MM.1S (cell line): ENCODE measurements at regions not wholly inside any gene's neighbourhood (a gene's known extent, or its start where the extent isn't known, plus 50 kb on each side); places are given as distances from the start of the nearest gene placed in this dataset.

Experiments
- DNase-seq: peaks from one replicate; pipeline ENCODE4 v3.0.0-alpha.2; 2015
- H2AFZ ChIP-seq: fragments of 300-600 bp; sonication (generic); 2 replicates; pipeline ENCODE4 v1.6.0; 2016; ENCODE audit warnings: antibody characterized with exemption, low read length
- H3F3A ChIP-seq: fragments of 300-600 bp; sonication (generic); 2 replicates; pipeline ENCODE4 v1.6.1; 2016; ENCODE audit warnings: mild to moderate bottlenecking, antibody characterized with exemption, low read length, moderate library complexity, mixed read lengths; ENCODE audit not compliant: insufficient read depth
- H3K27ac ChIP-seq: fragments of 300-600 bp; sonication (generic); 2 replicates; pipeline ENCODE4 v1.5.1; 2016; ENCODE audit warnings: mild to moderate bottlenecking, low read length
- H3K27me3 ChIP-seq: fragments of 300-600 bp; sonication (generic); replicated peaks from 2 replicates; pipeline ENCODE4 v1.6.0; 2016; ENCODE audit warnings: low read length; ENCODE audit not compliant: insufficient read depth
- H3K36me3 ChIP-seq: fragments of 300-600 bp; sonication (generic); replicated peaks from 2 replicates; pipeline ENCODE4 v1.6.1; 2016; ENCODE audit warnings: mild to moderate bottlenecking, low read length, mixed read lengths; ENCODE audit not compliant: insufficient read depth
- H3K4me1 ChIP-seq: fragments of 300-600 bp; sonication (generic); 2 replicates; pipeline ENCODE4 v1.6.1; 2016; ENCODE audit warnings: low read length, mixed read lengths
- H3K4me2 ChIP-seq: fragments of 300-600 bp; sonication (generic); 2 replicates; pipeline ENCODE4 v1.6.0; 2016; ENCODE audit warnings: low read depth, low read length
- H3K4me3 ChIP-seq: fragments of 300-600 bp; sonication (generic); 2 replicates; pipeline ENCODE4 v1.5.1; 2016; ENCODE audit warnings: low read length, mixed read lengths
- H3K79me2 ChIP-seq: fragments of 300-600 bp; sonication (generic); 2 replicates; pipeline ENCODE4 v1.6.1; 2016; ENCODE audit warnings: mixed run types, low read length, mixed read lengths
- H3K9ac ChIP-seq: fragments of 300-600 bp; sonication (generic); 2 replicates; pipeline ENCODE4 v1.6.1; 2016; ENCODE audit warnings: low read length, mixed read lengths
- H3K9me2 ChIP-seq: fragments of 300-600 bp; sonication (generic); replicated peaks from 2 replicates; pipeline ENCODE4 v1.6.1; 2016; ENCODE audit warnings: mild to moderate bottlenecking, low read length, mixed read lengths; ENCODE audit not compliant: insufficient read depth
- H3K9me3 ChIP-seq: fragments of 300-600 bp; sonication (generic); replicated peaks from 2 replicates; pipeline ENCODE4 v1.6.1; 2016; ENCODE audit warnings: mild to moderate bottlenecking, low read length, mixed read lengths; ENCODE audit not compliant: insufficient read depth
- H4K20me1 ChIP-seq: fragments of 300-600 bp; sonication (generic); 2 replicates; pipeline ENCODE4 v1.6.1; 2016; ENCODE audit warnings: mild to moderate bottlenecking, low read length, moderate library complexity, mixed read lengths; ENCODE audit not compliant: insufficient read depth
- EZH2 ChIP-seq: fragments of 300-600 bp; sonication (generic); optimal IDR thresholded peaks from 2 replicates; pipeline ENCODE3; 2017; ENCODE audit warnings: low read depth, mild to moderate bottlenecking, antibody characterized with exemption, low read length, mixed read lengths
- EZH2phosphoT487 ChIP-seq: fragments of 300-600 bp; sonication (generic); IDR thresholded peaks from 2 replicates; pipeline ENCODE4 v1.6.1; 2018; ENCODE audit warnings: antibody characterized with exemption, low read length
- TF ChIP-seq, protein P1 (sequence below): fragments of 300-600 bp; sonication (generic); IDR thresholded peaks from 2 replicates; pipeline ENCODE4 v1.5.1; 2016; ENCODE audit warnings: antibody characterized with exemption, low read length, mixed read lengths

DNA sequence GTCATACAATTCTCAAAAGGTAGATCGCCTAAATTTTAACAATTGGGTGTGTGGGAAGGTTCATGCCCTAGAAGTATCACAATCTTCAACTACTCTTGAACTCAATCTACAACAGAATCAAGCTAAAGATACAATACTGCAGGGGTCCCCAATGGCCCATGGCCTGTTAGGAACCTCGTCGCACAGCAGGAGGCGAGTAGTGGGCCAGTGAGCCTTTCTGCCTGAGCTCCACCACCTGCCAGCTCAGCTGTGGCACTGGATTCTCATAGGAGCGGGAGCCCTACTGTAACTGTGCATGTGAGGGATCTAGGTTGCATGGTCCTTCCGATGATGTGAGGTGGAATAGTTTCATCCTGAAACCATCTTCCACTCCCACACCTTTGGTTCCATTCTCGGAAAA lies 230.6 kb downstream of the KLF12 start:
- Histone ChIP-seq H3K9ac (no peak overlapping the region), H2AFZ (no peak overlapping the region), H3F3A (no peaks in the 10 kb centered on the region), H3K79me2 (no peaks in the 10 kb centered on the region), H3K4me2 (no peak overlapping the region), H4K20me1 (no peaks in the 10 kb centered on the region), H3K4me1 (no peaks in the 10 kb centered on the region), H3K27ac (no peak overlapping the region), H3K9me2 (no peaks in the 10 kb centered on the region; the same call in 1 of the 2 replicates), H3K36me3 (no peaks in the 10 kb centered on the region), H3K9me3 (no peaks in the 10 kb centered on the region), H3K27me3 (no peaks in the 10 kb centered on the region), H3K4me3 (no peak overlapping the region)
- TF ChIP-seq, protein P1, sequence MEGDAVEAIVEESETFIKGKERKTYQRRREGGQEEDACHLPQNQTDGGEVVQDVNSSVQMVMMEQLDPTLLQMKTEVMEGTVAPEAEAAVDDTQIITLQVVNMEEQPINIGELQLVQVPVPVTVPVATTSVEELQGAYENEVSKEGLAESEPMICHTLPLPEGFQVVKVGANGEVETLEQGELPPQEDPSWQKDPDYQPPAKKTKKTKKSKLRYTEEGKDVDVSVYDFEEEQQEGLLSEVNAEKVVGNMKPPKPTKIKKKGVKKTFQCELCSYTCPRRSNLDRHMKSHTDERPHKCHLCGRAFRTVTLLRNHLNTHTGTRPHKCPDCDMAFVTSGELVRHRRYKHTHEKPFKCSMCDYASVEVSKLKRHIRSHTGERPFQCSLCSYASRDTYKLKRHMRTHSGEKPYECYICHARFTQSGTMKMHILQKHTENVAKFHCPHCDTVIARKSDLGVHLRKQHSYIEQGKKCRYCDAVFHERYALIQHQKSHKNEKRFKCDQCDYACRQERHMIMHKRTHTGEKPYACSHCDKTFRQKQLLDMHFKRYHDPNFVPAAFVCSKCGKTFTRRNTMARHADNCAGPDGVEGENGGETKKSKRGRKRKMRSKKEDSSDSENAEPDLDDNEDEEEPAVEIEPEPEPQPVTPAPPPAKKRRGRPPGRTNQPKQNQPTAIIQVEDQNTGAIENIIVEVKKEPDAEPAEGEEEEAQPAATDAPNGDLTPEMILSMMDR: no peak
- TF ChIP-seq EZH2phosphoT487: no peak
- TF ChIP-seq EZH2: no peak
- DNase-seq: no peak

DNA sequence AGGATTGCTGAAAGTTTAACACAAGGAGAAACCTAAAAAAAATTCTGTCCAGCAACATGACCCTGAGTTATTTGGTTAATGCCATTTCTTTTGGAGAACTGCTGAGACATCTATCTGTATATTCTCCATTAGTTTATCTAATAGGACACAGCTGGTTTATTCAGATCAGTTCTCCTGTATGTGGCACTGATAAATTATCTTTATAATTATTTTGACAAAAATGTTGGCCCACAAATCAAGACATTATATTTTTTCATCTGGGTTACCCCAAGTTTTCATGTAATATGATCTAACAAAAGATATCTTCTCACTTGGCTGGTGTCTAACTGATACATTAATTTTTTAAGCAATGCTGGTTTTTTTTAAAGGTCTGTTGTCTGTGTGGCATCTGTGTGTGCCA lies 231.4 kb downstream of the KLF12 start:
- Histone ChIP-seq H3K27ac (no peak overlapping the region), H3K9me2 (no peaks in the 10 kb centered on the region; the same call in 1 of the 2 replicates), H3K4me2 (no peak overlapping the region), H3F3A (no peaks in the 10 kb centered on the region), H3K36me3 (no peaks in the 10 kb centered on the region), H3K27me3 (no peaks in the 10 kb centered on the region), H3K4me3 (no peak overlapping the region), H3K4me1 (no peaks in the 10 kb centered on the region), H3K9me3 (no peaks in the 10 kb centered on the region), H2AFZ (no peak overlapping the region), H3K79me2 (no peaks in the 10 kb centered on the region), H3K9ac (no peak overlapping the region), H4K20me1 (no peaks in the 10 kb centered on the region)
- no peak for DNase-seq
- TF ChIP-seq, protein P1: no peak
- no peak for TF ChIP-seq EZH2
- no peak for TF ChIP-seq EZH2phosphoT487

DNA sequence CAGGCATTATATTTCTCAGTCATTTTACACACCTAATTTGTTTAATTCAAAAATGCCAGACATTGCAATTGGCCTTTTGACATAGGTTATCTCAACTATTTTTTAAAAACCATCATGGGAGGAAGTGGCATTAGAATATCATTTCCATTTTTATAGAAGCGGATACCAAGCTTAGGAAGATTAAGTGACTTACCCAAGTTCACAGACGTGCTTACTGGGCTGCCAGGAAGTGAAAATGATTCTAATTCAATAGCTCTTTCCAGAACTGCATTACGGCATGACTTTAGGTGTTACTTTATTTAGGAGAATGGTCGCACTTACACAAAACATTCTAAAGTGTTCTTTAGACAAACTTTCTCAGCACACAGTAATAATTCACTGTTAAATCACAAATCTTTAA lies 231.9 kb downstream of the KLF12 start:
- H3K4me3 ChIP-seq: no peak overlapping the region
- no peaks in the 10 kb centered on the region for H3K4me1 ChIP-seq
- H3K9ac ChIP-seq: no peak overlapping the region
- DNase-seq: no peak
- no peak overlapping the region for H2AFZ ChIP-seq
- H3K27me3 ChIP-seq: no peaks in the 10 kb centered on the region
- no peak overlapping the region for H3K27ac ChIP-seq
- H3K9me3 ChIP-seq: no peaks in the 10 kb centered on the region
- H3K79me2 ChIP-seq: no peaks in the 10 kb centered on the region
- H3F3A ChIP-seq: no peaks in the 10 kb centered on the region
- no peak for TF ChIP-seq EZH2
- TF ChIP-seq EZH2phosphoT487: no peak
- TF ChIP-seq, protein P1: no peak
- H3K4me2 ChIP-seq: no peak overlapping the region
- H4K20me1 ChIP-seq: no peaks in the 10 kb centered on the region
- no peaks in the 10 kb centered on the region for H3K36me3 ChIP-seq
- H3K9me2 ChIP-seq: no peaks in the 10 kb centered on the region; the same call in 1 of the 2 replicates
